AG10803 (cell line): ENCODE measurements at regions not wholly inside any gene's neighbourhood (a gene's known extent, or its start where the extent isn't known, plus 50 kb on each side); places are given as distances from the start of the nearest gene placed in this dataset.
"Not testable (repeated sequence)": the region's sequence is repeated elsewhere in the genome, so short reads cannot be mapped to it uniquely, and the experiment has no call there.

ENCODE experiments used
- DNase-seq: peaks from one replicate; pipeline ENCODE4 v3.0.0; 2010; ENCODE audit warnings: low read depth
- H3K4me3 ChIP-seq: 2 replicates; pipeline ENCODE4 v1.5.1; 2011; ENCODE audit warnings: mild to moderate bottlenecking, low read length, control low read depth

DNA sequence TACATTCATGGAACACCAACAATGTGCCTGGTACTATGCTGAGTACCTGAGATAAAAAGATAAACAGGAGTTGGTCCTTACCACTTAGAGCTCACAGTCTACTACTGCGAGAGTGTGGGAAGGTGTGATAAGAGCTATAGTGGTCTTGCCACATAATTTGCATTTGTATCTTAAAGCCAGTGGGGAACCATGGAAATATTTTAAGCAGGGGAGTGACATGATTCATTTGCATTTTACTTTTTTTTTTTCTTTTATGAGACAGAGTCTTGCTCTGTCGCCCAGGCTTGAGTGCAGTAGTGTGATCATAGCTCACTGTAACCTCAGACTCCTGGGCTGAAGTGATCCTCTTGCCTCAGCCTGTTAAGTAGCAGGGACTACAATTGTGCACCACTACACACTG is 53.6 kb downstream of the SRGAP2 start:
- DNase-seq, H3K4me3 ChIP-seq: not testable (repeated sequence)

DNA sequence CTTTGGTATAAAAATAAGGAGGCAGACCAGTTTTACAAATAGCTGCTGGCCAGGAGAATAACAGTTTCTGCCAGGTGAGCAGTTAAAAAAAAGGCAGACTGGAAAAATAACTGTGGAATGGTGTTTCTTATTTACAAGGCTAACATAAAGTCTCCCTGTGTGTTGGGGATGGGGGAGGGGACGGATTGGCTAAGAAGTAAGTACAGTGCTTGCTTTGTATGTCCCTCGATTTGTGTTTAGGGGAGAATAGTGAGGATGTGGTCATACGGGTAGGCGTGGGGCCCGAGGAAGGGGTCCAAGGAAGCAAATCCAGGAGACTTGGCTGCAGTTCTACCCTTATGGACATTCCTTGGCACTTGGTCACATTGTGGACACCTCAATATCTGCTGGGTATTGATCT is 58.1 kb downstream of the SRGAP2 start:
- H3K4me3 ChIP-seq, DNase-seq: not testable (repeated sequence)

DNA sequence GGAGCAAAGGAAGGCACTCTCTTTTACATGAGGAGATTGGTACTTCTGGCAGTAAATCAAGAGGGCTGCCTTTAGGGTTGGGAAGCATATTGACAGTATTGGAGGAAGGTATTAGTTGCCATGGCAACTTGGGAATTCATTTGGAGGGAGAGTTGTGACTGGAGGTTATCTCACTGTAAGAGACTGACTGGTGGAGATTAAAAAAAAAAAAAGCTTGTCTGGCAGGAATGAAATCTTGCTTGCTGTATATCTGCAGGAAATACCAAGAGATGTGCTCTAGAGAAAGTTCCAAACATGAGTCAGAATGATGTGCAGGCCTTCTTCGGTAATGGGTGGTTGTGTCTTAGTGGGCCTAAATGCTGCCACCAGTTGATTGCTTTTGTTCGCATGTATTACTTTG is 59.1 kb downstream of the SRGAP2 start:
- not testable (repeated sequence) for DNase-seq, H3K4me3 ChIP-seq

DNA sequence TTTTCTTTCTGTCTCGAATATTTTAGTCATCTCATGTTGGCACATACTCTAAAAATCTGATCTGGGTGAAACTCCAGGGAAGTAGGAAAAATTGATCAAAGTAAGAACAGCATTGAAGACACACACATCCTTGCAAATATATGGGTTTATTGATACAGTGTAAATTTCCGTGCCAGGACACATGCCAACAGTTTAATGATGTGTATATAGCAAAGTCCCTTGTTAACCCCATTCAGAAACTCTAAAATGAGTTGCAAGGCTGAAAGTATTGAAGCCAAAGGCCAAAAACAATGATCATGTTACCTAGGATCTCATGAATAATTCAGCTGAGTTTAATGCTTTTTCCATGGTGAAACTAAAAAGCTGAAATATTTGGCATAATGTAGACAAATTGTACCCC is 61.6 kb downstream of the SRGAP2 start:
- DNase-seq, H3K4me3 ChIP-seq: not testable (repeated sequence)

DNA sequence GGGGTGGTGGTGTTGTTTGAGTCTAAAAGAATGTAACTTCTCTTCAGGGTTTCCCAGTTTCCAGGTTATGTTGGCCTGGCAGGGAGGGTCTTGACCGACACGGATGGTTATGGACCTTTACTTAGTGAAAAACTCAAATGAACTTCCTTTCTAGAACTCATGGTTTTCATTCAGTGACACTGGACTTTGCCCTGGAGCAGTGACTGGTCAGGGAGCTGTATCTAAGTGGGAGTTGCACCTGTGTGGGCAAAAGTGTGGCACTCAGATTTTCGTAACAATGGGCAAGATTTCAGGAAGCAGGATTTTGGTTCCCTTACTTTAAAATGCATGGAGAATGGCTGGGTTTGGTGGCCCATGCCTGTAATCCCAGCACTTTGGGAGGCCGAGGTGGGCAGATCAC is 67.8 kb downstream of the SRGAP2 start:
- not testable (repeated sequence) for DNase-seq, H3K4me3 ChIP-seq

DNA sequence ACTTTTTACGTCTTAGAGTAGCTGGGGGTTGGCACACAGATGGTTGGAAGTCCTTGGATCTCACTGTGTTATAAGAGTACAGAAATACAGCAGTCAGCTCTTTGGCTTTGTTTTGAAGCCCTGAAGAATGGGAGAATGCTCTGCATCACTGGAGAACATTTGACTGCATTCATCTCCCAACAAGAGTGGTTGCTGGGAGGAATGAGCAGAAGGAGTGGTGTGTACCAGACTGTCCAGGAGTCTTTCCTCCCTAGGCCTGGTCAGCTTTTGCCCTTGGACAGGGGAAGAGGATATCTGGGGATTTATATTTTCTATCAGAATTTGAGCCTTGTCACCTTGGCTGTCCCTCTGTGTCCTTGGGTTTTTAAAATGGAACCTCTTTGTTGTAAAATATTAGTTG is 69.8 kb downstream of the SRGAP2 start:
- not testable (repeated sequence) for H3K4me3 ChIP-seq, DNase-seq

DNA sequence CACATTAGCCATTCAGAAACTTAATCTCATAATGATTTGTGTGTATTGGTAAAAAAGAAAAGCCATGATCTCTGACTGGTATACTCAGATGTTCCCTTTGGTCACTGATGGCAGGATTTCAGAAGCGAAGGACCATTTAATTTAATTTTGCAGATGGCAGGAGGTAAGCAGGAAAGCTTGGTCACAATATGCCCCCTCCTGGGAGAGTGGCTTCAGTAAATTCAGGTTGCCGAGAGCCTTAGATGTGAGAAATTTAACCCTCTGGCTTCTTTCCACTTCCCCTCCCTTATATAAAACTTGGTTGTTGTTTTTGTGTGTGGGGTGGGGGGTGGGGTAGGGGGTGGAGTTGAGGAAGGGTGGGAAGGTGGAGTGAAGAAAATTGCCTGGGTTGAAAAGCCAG is 72.8 kb downstream of the SRGAP2 start:
- DNase-seq, H3K4me3 ChIP-seq: not testable (repeated sequence)

DNA sequence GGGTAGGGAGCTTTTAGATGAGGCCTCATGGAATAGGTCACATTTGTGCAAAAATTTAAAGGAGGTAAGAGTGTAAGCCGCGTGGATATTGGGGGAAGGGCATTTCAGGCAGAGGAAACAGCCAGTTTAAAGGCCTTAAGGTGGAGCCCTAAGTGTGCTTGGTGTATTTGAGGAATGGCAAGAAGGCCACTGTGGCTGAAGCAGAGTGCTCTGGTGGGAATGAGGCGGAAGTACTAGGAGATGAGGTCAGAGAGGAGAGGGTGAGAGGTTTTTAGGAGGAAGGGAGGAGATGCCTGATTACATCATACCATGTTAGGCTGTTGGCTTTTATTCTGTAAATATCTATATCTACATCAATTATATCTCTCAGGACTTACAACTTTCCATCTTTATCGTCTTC is 75.3 kb downstream of the SRGAP2 start:
- peak; percentile 1 for DNase-seq

DNA sequence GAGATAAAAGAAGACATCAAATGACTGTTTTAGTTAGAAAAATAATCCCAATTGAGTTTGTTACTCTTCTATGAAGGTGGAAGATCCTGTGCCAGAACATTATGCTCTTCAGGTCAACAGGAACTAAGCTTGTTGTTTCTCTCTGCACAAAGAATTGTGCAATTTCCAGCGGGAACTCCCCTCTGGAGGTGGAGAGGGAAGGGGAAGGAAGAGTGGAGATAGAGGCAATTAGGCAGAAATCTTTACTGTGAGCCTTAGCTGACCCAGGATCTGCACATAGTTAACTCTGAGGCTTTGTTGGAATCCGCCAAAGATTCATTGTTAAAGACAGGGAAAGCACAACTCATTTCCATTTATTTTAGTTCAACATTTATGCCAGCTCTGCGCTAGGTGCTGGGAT is 77.3 kb downstream of the SRGAP2 start:
- H3K4me3 ChIP-seq, DNase-seq: not testable (repeated sequence)

More for the DNA sequence above, 75.3 kb downstream of the SRGAP2 start:
- H3K4me3 ChIP-seq, result not testable (repeated sequence)

DNA sequence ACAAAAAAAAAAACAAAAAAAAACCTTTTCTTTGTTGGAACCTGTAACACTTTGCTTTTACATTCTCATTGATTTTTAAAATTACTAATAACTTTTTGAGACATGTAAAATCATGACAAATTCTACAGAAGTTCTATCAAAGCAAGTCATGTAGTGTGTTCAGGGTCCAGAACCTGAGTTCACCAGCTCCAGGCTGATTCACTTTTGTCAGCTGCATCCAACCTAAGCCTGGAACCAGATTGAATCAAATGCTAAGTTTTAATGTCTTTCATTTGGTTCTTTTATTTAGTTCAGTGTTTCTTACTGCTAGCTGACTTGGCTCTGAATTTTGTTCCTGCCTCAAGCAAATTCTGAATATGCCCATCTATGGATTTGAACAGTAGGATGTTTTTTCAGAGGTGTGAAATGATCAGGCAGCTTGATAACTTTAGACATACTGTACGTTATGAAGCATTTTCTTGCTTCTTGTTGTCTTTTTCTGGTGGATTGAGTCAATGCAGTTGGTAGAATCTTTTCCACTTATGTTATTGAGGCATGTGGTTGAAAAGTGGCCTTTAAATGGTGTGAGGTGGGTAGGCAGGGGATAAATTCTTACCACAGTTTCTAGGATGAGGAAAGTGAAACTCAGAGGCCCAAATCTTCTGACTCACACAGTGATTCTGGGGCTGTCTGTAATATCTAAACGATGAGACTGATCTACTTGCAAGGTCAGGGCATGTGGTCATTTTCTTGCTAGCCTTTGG is 78.7 kb downstream of the SRGAP2 start:
- DNase-seq, H3K4me3 ChIP-seq: not testable (repeated sequence)

DNA sequence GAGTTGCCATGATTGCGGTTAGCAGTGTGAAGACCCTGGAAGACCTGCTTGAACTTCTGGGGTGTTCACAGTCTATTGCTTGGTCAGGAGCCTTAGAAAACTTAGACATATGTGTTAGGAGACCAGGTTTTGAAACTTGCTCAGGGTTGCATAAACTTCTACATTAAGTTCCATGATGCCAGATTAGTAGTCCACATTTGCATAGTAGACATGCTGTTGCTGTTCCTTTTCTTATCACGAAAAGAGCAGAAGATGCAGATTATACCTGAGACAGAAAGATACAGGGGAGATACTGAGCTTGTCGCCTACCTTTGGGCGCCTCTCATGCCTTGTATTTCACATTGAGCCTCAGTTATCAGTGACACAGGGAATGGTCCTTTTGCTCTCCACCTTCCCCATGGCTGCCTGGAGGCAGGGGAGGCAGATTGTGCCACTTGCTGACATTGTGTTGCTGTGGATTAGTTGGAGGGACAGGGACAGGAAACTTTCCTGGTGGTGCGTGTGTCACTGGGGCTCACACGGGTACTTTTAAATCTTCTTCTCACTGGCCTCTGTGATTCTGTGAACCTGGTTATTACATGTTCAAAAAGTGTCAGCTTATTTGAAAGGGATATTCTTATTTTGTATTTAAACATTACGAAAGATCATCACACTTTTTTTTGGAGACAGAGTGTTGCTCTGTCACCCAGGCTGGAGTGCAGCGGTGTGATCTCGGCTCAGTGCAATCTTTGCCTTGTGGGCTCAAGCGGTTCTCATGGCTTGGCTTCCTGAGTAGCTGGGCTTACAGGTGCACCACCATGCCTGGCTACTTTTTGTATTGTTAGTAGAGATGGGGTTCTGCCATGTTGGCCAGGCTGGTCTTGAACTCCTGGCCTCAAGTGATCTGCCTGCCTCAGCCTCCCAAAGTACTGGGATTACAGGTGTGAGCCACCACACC is 82.0 kb downstream of the SRGAP2 start:
- not testable (repeated sequence) for H3K4me3 ChIP-seq, DNase-seq

DNA sequence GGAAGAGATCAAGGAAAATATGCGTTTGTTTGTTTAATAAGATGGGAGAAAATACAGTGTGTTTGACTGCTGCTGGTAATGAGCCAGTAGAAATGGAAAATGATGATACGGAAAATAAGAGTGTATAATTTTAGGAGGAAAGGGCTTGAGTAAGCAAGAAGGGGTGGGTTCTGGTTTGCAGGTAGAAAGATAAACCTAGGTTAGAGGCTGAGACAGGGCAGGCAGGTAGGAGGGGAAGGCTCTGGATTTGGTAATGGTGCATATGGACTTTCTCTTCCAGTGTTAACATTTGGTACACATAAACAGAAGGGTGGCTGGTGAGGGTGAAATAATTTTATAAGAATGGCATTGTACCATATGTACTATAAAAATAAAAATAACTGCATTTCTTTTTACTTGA is 84.4 kb downstream of the SRGAP2 start:
- H3K4me3 ChIP-seq, DNase-seq: not testable (repeated sequence)

DNA sequence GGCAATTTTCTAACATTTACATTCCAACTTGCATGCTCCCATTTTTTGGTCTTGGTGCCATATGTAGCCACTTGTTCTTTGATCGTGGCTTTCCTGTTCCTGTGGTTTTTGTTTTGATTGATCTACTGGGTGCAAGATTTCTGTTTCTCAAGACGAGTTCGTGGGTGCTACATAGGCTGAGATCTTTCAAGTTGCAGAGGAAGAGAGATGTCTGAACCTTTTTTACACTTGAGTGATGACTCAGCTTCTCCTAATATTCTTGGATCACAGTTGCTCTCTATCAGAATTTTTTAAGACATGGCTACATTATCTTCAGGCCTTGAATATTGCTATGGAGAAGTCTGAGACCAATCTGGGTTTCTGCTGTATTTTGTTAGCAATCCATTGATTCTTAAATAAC is 85.1 kb downstream of the SRGAP2 start:
- not testable (repeated sequence) for H3K4me3 ChIP-seq, DNase-seq

DNA sequence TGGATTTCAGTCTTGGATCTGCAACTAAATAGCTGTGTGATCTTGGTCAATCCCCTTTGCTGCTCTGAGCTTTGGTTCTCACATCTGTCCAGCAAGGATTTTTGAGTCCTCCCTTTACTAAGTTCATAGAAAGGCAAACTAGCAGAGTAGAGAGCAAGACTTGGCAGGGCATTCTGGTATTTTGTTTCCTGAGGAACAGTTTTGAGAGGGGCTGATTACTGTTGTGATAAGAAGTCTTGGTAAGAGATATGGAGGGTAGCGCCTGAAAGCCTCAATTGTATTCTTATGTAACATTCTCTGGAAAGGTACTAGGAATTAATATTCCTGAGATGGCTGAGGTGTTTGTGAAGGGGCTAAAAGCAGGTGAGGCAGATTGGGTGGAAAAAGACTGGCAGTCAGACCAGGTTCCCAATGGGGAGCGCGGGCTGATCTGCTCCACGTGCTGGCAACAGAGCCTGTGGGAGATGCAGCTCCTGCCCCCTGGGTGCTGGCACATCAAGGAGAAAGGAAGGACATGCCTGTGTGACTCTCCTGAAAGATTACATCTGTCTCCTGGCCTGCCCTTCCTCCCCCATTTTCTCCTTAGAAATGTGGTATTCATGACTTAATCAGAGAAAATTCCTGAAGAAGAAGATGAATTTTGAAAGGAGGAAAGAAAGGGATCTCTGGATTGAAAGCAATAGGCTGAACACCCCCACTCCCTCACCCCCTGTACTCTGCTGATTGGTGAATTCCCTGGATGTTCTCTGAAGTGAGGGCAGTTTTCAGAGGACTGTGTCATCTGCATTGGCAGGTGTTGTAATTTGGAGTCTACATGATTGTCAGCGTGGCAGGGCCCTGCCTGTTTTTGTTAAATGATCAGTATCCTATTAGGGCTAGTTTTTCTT is 94.0 kb downstream of the SRGAP2 start:
- not testable (repeated sequence) for DNase-seq, H3K4me3 ChIP-seq

DNA sequence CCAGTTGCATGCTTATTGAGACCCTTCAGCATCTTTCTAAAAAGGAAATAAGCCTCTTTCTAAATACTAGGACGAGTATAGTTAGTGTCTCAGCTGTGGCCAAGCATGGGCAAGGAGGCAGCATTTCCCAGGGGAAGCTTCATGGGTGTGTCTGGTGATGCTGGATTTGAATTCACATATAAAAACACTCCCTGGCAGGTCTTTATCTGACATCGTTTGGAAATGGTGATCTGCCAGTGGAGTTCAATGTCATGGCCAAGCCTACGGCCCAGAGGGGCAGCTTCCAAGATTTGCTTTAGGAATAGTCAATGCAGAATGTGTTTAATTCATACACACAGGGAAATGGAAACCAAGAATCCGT is 94.7 kb downstream of the SRGAP2 start:
- not testable (repeated sequence) for H3K4me3 ChIP-seq, DNase-seq

DNA sequence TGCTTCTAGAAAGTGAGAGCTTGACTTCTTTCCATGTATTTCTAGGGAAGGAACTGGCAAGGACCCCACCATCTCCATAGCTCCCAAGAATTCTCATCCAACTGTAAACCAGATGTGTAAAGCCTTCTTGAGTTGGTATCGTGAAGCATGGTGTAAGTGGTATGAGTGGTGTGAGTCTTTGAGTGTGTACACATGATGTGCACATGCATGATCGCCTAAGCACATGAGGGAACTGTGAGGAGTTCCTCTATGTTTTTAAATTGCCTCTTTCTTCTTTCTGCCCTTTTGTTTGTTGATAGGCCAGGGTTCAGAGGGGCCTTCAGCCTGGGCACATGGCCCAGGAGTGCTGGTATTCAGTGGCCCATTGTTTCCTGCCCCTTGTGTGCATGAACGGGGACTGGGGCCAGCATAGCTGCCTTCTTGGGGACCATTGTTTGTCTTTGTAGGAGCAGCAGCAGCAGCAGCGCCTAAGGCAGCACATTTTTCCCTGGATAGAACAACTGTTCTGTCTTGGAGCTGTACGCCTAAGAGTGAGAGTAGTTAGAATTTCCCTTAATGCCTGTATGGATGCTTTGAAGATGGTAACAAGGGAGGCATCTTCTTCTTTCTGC is 95.9 kb downstream of the SRGAP2 start:
- not testable (repeated sequence) for DNase-seq

DNA sequence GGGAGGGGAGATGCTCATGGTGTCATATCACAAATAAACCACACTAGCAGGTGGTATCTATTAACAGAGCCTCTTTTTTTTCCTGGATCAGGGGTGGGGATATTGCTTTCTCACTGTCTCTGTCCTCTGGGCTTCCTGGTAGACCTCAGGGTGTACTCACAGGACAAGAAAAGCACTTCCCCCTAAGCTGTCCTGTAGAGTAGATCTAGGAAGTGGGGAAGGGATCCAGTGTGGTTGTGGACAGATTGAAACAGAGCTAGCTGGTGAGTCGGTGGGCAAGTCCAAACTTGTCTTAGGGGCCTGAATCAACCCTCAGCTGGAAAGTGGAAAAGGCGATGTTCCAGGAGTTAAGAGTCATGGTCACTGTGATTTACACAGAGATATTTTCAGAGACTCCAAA is 96.6 kb downstream of the SRGAP2 start:
- not testable (repeated sequence) for DNase-seq, H3K4me3 ChIP-seq

More for the DNA sequence above, 95.9 kb downstream of the SRGAP2 start:
- not testable (repeated sequence) for H3K4me3 ChIP-seq

DNA sequence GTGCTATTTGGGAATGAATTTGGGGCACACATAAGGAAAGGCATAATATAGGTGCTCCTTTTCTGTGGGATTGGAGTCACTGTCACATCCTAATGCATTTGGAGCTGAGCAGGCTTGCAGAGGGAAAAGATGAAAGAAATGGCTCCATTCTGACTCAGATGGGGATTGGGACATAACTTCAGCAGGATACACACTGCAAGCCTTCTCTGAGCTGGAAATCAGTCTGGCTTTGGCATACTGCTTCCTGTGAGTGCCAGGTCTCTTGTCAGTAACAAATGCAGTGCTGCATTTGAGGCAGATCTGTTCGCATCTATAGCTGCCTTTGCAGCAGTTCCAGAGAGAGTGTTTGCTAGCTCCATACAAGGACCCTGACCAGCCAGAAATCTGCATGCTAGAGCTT is 98.7 kb downstream of the SRGAP2 start:
- DNase-seq, result peak; percentile 34
- H3K4me3 ChIP-seq, result not testable (repeated sequence)

DNA sequence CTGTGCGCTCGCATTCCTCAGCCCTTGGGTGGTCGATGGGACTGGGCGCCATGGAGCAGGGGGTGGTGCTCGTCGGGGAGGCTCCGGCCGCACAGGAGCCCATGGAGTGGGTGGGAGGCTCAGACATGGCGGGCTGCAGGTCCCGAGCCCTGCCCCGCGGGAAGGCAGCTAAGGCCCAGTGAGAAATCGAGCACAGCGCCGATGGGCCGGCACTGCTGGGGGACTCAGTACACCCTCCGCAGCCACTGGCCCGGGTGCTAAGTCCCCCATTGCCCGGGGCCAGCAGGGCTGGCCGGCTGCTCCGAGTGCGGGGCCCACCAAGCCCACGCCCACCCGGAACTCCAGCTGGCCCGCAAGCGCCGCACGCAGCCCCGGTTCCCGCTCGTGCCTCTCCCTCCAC is 104.1 kb downstream of the SRGAP2 start:
- not testable (repeated sequence) for H3K4me3 ChIP-seq, DNase-seq
